DND-41 (cell line): ENCODE measurements at regions not wholly inside any gene's neighbourhood (a gene's known extent, or its start where the extent isn't known, plus 50 kb on each side); places are given as distances from the start of the nearest gene placed in this dataset.

Source experiments
- CTCF ChIP-seq: IDR thresholded peaks from 2 replicates; pipeline ENCODE4 v1.5.1; 2012; ENCODE audit warnings: borderline replicate concordance, low read length, moderate library complexity, mild to moderate bottlenecking; ENCODE audit not compliant: poor library complexity, severe bottlenecking; ENCODE audit errors: extremely low read depth
- EZH2 ChIP-seq: IDR thresholded peaks from 3 replicates; pipeline ENCODE4 v1.6.1; 2012; ENCODE audit warnings: borderline replicate concordance, low read depth, mild to moderate bottlenecking, moderate library complexity, low read length, inconsistent platforms; ENCODE audit not compliant: severe bottlenecking

GRCh38 chr22:27133019-27133431, 475.6 kb downstream of the MIAT start:
- TF ChIP-seq EZH2 (no peak), CTCF (no peak)
